DND-41 (cell line): ENCODE measurements at regions not wholly inside any gene's neighbourhood (a gene's known extent, or its start where the extent isn't known, plus 50 kb on each side); places are given as distances from the start of the nearest gene placed in this dataset.

Source experiments
- ATAC-seq: fragments of 200-7000 bp; cut with Tn5 transposase; 3 replicates; pipeline ENCODE4 v1.9.1; 2021; ENCODE audit warnings: low read depth; ENCODE audit not compliant: insufficient read depth
- DNase-seq: peaks from one replicate; pipeline ENCODE4 v3.0.0-alpha.2; 2020
- H2AFZ ChIP-seq: 2 replicates; pipeline ENCODE4 v1.6.0; 2012; ENCODE audit warnings: low read depth, low read length
- H3K27ac ChIP-seq: 2 replicates; pipeline ENCODE4 v1.5.1; 2012; ENCODE audit warnings: low read length, inconsistent platforms
- H3K27me3 ChIP-seq: fragments of 200-600 bp; sonication (generic); 2 replicates; pipeline ENCODE4 v1.6.0; 2012; ENCODE audit warnings: low read length, mild to moderate bottlenecking, inconsistent platforms; ENCODE audit not compliant: insufficient read depth, poor library complexity
- H3K36me3 ChIP-seq: 2 replicates; pipeline ENCODE4 v1.5.1; 2012; ENCODE audit warnings: low read length, inconsistent platforms; ENCODE audit not compliant: insufficient read depth
- H3K4me1 ChIP-seq: 2 replicates; pipeline ENCODE4 v1.5.1; 2012; ENCODE audit warnings: mild to moderate bottlenecking, low read length; ENCODE audit not compliant: insufficient read depth
- H3K4me2 ChIP-seq: 2 replicates; pipeline ENCODE4 v1.6.0; 2012; ENCODE audit warnings: mild to moderate bottlenecking, moderate library complexity, low read length, inconsistent platforms; ENCODE audit not compliant: insufficient read depth
- H3K4me3 ChIP-seq, 2 experiments: fragments of 200-600 bp in 1 of 2; shearing (Covaris generic) in 1 of 2; 2 replicates each; pipeline ENCODE4 v1.5.1; 2012 to 2016; ENCODE audit warnings: inconsistent platforms in 2 of 2, low read length in 2 of 2, mild to moderate bottlenecking in 2 of 2, low read depth in 1 of 2, moderate library complexity in 1 of 2
- H3K79me2 ChIP-seq: 2 replicates; pipeline ENCODE4 v1.6.0; 2012; ENCODE audit warnings: low read length, inconsistent platforms; ENCODE audit not compliant: insufficient read depth
- H3K9ac ChIP-seq: 2 replicates; pipeline ENCODE4 v1.6.0; 2012; ENCODE audit warnings: low read depth, mild to moderate bottlenecking, inconsistent platforms, low read length, moderate library complexity
- H3K9me3 ChIP-seq: 2 replicates; pipeline ENCODE4 v1.5.1; 2012; ENCODE audit warnings: low read length, moderate library complexity, mild to moderate bottlenecking, inconsistent platforms; ENCODE audit not compliant: insufficient read depth, severe bottlenecking
- H4K20me1 ChIP-seq: 2 replicates; pipeline ENCODE4 v1.6.0; 2012; ENCODE audit warnings: low read length; ENCODE audit not compliant: insufficient read depth
- EZH2 ChIP-seq: IDR thresholded peaks from 3 replicates; pipeline ENCODE4 v1.6.1; 2012; ENCODE audit warnings: borderline replicate concordance, low read depth, mild to moderate bottlenecking, moderate library complexity, low read length, inconsistent platforms; ENCODE audit not compliant: severe bottlenecking
- TF ChIP-seq, protein P1 (sequence below): IDR thresholded peaks from 2 replicates; pipeline ENCODE4 v1.5.1; 2012; ENCODE audit warnings: borderline replicate concordance, low read length, moderate library complexity, mild to moderate bottlenecking; ENCODE audit not compliant: poor library complexity, severe bottlenecking; ENCODE audit errors: extremely low read depth

DNA sequence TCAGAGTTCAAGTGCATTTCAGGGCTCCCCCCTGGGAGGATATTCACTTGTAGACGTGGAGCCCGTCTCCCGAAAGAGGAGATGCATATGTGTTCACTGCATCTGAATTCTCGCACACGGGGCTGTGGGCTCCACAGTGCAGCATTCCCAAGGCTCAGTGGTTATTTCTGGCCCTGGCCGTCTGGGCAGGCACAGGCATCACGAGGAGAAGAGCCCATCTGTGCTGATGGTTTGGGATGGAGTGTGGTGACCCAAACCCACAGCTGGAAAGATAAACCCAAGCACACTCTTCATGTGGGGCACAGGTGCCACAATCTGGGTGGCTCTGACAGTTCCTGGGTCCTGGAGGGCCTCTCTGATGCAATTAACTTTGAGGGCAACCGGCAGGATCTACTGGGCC, 242.1 kb downstream of the TSHZ3 start:
- no peaks in the 10 kb centered on the region for H3K9me3 ChIP-seq
- no peak for ATAC-seq
- H3K27ac ChIP-seq: no peak overlapping the region
- H3K79me2 ChIP-seq: no peaks in the 10 kb centered on the region
- H3K9ac ChIP-seq: no peak overlapping the region
- DNase-seq: no peak
- peaks cover 12% of the 10 kb centered on the region for H3K4me1 ChIP-seq
- no peak overlapping the region for H3K4me3 ChIP-seq
- no peak overlapping the region for H2AFZ ChIP-seq
- no peaks in the 10 kb centered on the region for H3K36me3 ChIP-seq
- H3K4me2 ChIP-seq: no peak overlapping the region
- no peaks in the 10 kb centered on the region; the same call in 1 of the 2 replicates for H4K20me1 ChIP-seq
- TF ChIP-seq EZH2: no peak
- TF ChIP-seq, protein P1, sequence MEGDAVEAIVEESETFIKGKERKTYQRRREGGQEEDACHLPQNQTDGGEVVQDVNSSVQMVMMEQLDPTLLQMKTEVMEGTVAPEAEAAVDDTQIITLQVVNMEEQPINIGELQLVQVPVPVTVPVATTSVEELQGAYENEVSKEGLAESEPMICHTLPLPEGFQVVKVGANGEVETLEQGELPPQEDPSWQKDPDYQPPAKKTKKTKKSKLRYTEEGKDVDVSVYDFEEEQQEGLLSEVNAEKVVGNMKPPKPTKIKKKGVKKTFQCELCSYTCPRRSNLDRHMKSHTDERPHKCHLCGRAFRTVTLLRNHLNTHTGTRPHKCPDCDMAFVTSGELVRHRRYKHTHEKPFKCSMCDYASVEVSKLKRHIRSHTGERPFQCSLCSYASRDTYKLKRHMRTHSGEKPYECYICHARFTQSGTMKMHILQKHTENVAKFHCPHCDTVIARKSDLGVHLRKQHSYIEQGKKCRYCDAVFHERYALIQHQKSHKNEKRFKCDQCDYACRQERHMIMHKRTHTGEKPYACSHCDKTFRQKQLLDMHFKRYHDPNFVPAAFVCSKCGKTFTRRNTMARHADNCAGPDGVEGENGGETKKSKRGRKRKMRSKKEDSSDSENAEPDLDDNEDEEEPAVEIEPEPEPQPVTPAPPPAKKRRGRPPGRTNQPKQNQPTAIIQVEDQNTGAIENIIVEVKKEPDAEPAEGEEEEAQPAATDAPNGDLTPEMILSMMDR: no peak
- peaks cover 3% of the 10 kb centered on the region for H3K27me3 ChIP-seq

DNA sequence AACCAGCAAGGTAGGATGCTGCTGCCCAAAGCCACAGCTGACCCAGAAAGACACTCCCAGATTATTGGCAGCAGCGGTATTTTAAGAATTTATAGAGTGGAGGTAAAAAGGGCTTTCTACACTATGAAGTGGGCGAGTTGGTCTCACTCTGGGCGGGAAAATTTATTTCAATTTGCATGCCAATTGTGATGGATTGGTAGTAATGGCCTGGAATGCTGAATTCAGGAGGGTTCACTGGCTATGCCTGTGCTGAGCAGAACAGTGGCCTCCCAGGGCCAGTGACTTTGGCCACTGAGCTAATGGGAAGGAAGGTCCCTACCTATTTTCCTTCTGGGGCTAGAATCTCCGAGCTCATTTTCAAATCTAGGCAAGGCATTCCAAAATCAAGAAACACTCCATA, 243.5 kb downstream of the TSHZ3 start:
- Histone ChIP-seq H3K79me2 (no peaks in the 10 kb centered on the region), H3K27me3 (peaks cover 3% of the 10 kb centered on the region), H3K27ac (no peak overlapping the region), H2AFZ (no peak overlapping the region), H4K20me1 (no peaks in the 10 kb centered on the region; the same call in 1 of the 2 replicates), H3K4me2 (no peak overlapping the region), H3K4me3 (no peak overlapping the region), H3K36me3 (no peaks in the 10 kb centered on the region), H3K9me3 (no peaks in the 10 kb centered on the region), H3K4me1 (peaks cover 12% of the 10 kb centered on the region), H3K9ac (no peak overlapping the region)
- DNase-seq: no peak
- no peak for ATAC-seq
- TF ChIP-seq, protein P1: no peak
- no peak for TF ChIP-seq EZH2

DNA sequence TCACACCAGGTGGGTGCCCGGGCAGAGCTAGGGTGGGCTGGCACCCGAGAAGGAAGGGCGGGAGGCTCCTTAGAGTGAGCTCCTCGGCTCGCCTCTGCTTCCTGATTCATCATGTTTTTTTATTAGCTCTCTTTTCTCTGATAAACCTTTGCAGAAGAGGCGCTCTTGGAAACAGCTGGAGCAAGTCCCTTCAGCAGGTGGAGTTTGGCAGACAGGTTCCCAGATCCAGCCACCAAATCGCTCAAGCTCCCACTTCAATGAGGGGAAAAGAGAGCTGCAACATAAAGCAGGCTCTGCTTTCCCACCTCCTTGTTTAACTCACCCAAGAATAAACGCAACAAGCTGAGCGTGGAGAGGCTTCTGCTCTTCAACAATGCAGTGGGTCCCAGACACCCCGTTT, 244.8 kb downstream of the TSHZ3 start:
- no peak overlapping the region for H3K9ac ChIP-seq
- TF ChIP-seq, protein P1: no peak
- TF ChIP-seq EZH2: no peak
- no peaks in the 10 kb centered on the region for H3K36me3 ChIP-seq
- no peak overlapping the region for H3K4me2 ChIP-seq
- no peak overlapping the region for H3K4me3 ChIP-seq
- ATAC-seq (no peak), DNase-seq (no peak)
- no peaks in the 10 kb centered on the region for H3K79me2 ChIP-seq
- no peaks in the 10 kb centered on the region for H3K9me3 ChIP-seq
- peaks cover 4% of the 10 kb centered on the region for H3K27me3 ChIP-seq
- H2AFZ ChIP-seq: no peak overlapping the region
- H4K20me1 ChIP-seq: no peaks in the 10 kb centered on the region; the same call in 1 of the 2 replicates
- H3K27ac ChIP-seq: no peak overlapping the region
- H3K4me1 ChIP-seq: peaks cover 2% of the 10 kb centered on the region

DNA sequence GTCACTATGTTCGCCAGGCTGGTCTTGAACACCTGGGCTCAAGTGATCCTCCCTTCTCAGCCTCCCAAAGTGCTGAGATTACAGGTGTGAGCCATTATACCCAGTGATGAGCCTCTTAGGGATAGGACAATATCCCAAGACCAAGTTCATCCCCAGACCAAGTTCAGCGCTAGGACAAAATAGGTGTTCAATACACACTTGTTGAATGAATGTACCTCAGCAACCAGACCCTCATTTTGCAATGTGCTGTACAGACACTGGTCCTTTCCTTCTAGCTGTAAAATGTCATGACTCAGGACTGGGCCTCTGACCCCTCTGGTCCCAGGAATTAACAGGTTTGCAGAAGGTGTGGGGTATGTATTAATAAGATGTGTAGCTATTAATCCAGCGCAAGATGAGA, 246.0 kb downstream of the TSHZ3 start:
- Histone ChIP-seq H3K36me3 (no peaks in the 10 kb centered on the region), H2AFZ (no peak overlapping the region), H3K4me2 (no peak overlapping the region), H3K4me3 (no peak overlapping the region), H3K9me3 (no peaks in the 10 kb centered on the region), H3K27me3 (peaks cover 9% of the 10 kb centered on the region), H3K27ac (no peak overlapping the region), H3K79me2 (no peaks in the 10 kb centered on the region), H3K9ac (no peak overlapping the region), H4K20me1 (no peaks in the 10 kb centered on the region; the same call in 1 of the 2 replicates), H3K4me1 (no peaks in the 10 kb centered on the region)
- DNase-seq: no peak
- ATAC-seq: no peak
- TF ChIP-seq, protein P1: no peak
